ENCODE measurements at regions not wholly inside any gene's neighbourhood (a gene's known extent, or its start where the extent isn't known, plus 50 kb on each side); places are given as distances from the start of the nearest gene placed in this dataset.

GRCh38 chr21:43268804-43269186, 100.0 kb downstream of the CRYAA start:
- TF ChIP-seq, protein P1, sequence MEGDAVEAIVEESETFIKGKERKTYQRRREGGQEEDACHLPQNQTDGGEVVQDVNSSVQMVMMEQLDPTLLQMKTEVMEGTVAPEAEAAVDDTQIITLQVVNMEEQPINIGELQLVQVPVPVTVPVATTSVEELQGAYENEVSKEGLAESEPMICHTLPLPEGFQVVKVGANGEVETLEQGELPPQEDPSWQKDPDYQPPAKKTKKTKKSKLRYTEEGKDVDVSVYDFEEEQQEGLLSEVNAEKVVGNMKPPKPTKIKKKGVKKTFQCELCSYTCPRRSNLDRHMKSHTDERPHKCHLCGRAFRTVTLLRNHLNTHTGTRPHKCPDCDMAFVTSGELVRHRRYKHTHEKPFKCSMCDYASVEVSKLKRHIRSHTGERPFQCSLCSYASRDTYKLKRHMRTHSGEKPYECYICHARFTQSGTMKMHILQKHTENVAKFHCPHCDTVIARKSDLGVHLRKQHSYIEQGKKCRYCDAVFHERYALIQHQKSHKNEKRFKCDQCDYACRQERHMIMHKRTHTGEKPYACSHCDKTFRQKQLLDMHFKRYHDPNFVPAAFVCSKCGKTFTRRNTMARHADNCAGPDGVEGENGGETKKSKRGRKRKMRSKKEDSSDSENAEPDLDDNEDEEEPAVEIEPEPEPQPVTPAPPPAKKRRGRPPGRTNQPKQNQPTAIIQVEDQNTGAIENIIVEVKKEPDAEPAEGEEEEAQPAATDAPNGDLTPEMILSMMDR (IDR thresholded peaks at IDR 0.05; ENCODE audit: low read depth, low read length), result no peak; the same call in 1 of the 2 replicates
- no peak for TF ChIP-seq EZH2phosphoT487 (IDR thresholded peaks at IDR 0.05; ENCODE audit: low read depth)
